ENCODE measurements at regions not wholly inside any gene's neighbourhood (a gene's known extent, or its start where the extent isn't known, plus 50 kb on each side); places are given as distances from the start of the nearest gene placed in this dataset.

DNA sequence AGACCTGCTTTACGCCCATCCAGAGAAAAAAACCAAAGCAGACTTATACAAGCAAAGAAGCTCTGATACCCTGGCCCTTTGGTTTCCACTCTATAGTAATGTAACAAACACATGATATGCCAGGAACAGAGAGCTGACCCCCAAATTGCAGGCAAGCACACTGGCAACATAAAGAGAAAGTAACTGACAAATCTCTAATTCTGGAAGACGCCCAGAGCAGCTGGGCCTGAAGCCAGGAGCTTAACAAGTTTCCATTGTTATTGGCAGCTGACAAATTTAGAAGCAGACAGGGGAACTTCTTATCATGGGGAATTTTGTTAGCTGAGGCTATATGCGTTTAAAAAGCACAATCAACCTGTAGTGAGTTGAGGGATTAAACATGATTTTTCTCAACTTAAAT is 158.0 kb downstream of the DLEU7 start:
- no peak for DNase-seq (ENCODE audit: low spot score)

DNA sequence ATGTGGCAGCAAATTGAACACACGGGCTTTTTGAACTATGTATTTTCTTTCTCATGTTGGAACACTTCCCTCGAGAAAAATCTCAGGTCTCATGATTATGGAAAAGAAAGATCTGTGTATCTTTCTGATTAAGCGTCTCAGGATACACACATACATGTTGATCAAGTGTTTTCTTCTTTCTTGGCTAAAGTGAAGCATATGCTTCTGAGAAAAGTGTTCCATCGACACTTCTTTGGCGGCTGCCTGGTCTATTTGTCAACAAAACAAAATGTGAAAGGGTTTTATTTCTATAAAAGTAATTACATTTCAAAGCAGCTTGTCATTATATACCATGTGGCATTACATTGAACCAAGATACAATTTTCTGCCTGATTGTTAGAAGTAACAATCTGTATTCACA is 157.5 kb downstream of the DLEU7 start:
- no peak for DNase-seq (ENCODE audit: low spot score)

DNA sequence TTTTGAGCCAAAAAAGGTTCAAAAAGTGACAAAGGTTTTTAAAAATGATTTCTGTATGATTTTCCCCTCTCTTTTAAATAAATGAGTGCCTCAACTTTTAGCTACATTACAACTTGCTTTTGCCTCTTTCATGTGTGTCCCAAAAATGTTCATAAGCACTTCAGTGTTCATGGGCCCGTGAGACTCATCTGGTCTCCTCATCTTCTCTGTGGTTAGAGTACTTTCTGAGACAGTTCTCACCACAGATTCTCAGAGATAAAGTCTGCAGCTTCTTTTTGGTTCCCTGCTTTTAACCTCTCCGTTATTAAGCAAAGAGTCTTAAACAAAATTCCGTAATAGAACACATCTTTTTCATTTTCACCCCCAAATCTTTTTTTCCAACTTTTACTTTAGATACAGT is 156.9 kb downstream of the DLEU7 start:
- no peak for DNase-seq (ENCODE audit: low spot score)

DNA sequence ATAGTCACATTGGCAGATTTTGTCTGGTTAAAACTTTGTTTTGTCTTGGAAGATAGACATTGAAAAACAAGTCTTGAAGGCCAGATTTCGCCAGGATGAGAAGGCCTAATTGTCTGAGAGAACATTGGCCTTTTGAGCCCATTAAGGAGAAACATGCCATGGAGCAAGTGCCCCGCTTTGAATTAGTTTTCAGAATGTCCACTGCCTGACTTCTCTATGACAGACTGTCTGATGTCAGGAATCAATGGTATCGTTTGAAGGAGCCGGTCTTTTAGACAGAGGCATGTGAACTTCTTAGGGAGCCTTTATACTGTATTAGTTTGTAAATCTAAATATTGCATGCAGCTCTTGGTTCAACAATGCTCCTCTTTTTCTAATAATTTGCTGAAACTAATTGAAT is 155.9 kb downstream of the DLEU7 start:
- DNase-seq (ENCODE audit: low spot score), result no peak

DNA sequence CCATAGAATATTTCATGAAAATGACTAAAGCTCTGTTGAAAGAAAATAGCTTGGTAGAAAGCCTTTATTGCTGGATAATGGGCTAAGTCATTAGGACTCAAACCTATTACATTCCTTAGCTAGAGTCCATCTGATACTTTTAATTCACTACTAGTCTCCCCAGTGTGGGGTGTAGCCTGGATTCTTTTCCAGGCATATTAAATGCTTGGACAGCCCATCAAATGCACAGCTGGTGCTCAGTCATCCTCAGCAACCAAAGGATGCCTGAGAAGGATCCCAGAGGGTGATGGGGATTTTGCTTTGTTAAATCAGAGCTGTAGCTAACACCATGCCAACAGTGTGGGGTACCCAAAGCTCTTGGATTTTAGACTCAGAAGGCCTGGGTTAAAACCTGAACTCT is 153.5 kb downstream of the DLEU7 start:
- no peak for DNase-seq (ENCODE audit: low spot score)

DNA sequence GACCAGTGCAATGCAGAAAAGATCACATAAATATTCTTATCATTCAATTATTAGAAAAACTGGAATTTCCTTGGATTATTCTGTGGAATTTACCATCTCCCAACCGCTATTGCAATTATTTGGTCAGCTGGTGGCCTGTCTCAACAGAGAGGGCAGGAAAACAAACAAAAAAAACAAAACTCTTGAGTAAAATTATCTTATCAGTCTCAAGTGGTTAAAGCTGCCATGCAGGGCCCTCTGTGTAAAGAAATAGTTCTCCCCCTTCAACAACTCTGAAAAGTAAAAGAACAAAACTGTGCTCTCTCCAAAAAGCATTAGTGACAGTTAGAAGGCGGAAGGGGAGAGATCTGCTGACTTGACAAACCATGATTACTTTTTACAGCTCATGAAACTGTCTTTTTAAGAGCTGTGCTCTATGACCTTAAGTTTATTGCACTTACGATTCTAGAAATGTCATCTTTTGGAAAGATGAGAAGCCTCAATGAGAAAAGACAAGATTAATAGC is 152.3 kb downstream of the DLEU7 start:
- DNase-seq (ENCODE audit: low spot score), result no peak

DNA sequence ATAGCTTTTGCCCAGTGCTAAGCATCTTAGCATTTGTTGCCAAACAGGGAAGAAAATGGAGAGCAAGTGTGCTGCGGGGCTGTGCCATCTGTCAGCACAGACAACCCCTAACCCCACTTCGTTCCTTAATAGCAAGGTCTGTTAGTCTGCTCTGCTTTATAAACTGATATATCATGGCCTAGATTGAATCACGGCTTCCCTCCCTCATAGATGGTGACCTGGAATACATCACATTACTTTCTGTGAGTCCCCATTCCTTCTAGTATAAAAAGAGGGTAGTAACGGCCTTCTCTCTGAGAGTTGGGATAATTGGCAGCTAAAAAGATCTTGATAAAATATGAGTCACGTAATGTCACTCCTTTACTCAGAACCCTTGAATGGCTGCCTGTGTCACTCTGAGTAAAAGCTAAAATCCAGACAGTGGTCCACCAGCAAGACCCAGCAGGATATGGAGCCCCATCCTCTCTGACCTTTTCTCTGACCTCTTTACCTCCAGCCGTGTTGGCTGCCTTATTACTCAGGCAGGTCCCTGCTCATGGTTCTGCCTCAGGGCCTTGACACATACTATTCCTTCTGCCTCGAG is 151.7 kb downstream of the DLEU7 start:
- DNase-seq (ENCODE audit: low spot score), result no peak

DNA sequence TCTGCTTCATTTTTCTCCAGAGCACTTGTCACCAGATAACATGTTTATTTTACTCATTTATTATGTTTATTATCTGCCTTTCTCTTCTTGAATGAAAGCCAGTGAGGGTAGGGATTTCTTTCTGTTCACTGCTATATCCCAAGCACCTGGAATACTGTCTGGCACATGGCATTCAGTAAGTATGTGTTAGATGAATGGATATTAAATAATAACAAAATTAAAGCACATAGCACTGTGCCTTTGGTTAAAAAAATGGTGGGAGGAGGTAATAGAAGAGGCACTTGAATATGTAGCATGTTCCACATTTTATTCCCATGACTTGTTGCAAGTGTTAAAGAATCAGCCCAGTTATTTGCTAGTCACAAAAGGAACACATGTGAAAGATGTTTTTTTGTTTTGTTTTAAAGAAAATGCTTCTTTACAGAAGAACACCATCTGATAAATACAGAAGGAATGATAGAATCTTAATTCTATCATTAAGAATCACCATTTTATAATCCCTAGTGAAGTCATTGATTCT is 151.0 kb downstream of the DLEU7 start:
- DNase-seq (ENCODE audit: low spot score), result no peak

DNA sequence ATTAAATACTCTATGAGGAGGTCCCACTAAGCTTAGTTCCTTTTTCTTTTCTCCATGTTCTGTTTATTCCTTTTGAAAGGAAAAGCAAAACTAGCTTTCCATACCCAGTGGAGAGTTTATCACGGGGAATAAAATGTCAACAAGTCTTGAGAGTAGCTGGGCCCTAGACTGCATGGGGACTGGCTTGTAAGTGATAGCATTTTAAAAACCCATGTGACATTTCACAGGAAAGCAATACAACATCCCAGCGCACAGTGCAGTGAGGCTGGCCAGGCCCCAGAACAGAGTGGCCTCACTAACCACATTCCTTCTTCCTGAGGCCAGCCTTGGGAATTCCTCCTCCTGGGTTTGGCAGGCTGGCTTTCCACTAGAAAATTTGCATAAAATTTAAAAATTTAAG is 149.8 kb downstream of the DLEU7 start:
- no peak for DNase-seq (ENCODE audit: low spot score)

DNA sequence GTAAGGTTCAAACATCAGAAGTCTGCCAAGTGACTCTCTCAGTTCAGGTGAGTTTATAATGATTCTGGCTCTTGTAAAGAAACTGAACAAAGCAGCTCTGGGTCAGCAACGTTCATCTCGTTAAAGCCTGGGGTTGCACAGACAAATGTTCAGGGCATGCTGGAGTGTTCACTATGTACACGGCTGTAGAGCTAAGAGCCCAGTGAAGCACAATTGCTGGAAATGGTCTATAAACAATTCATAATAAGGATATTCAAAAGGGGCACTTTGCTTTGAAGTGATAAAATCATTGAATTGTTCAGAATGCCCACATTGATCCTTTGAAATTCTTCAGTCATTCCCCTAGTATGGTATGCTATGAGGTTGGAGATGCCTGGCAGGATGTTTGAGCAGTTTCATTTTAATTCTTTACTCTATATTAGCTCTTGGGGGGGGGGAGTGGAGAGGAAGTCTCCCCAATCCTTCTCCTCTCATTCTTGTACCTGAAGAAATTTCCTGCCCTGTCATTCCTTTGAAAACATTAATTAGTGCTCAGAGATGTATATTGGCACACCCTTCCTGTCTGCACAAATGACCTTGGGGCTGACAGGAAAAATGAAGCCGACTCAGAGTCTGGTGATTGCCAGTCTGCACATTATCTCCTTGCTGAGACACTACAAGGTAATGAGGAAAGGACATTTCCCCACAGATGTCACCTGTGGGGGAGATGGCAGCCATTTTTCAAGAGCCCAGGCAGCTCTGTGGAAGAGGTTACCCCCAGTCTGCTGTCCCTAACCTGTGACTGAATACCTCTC is 145.5 kb downstream of the DLEU7 start:
- no peak for DNase-seq (ENCODE audit: low spot score)

DNA sequence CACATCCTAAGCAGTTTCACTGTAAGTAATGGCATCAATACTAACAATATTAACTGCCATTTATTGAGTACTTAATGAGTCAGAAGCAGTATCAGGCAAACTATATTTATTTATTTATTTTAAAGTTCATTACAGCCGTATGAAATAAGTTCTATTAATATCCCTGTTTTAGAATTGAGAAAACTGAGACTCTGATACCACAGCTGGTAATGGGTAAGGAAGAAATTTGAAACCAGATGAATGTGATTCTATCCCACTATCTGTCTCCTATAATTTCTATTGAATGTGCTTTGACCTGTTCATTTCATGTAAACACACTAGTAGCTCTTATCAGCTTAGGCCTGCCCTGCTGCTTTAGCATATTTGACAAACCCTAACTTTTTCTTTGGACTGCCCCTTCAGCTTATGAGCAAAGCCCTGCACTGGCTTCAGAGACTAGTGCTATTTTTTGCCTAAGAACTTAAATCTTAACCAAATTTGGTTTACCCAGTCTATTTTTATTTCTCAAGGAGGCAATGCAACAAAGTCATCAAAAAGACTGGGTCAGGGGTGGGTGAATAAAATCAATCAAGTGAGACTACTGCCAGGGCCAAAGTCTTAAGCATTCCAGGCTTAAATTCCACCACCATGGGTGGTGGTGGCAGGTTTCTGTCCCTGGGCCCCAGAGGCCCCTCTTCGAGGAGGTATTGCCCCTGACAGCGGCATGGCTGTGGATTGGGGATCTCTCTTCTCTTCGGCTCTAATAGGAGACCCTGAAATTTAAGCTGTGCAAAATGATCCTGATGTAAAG is 143.4 kb downstream of the DLEU7 start:
- no peak for DNase-seq (ENCODE audit: low spot score)

DNA sequence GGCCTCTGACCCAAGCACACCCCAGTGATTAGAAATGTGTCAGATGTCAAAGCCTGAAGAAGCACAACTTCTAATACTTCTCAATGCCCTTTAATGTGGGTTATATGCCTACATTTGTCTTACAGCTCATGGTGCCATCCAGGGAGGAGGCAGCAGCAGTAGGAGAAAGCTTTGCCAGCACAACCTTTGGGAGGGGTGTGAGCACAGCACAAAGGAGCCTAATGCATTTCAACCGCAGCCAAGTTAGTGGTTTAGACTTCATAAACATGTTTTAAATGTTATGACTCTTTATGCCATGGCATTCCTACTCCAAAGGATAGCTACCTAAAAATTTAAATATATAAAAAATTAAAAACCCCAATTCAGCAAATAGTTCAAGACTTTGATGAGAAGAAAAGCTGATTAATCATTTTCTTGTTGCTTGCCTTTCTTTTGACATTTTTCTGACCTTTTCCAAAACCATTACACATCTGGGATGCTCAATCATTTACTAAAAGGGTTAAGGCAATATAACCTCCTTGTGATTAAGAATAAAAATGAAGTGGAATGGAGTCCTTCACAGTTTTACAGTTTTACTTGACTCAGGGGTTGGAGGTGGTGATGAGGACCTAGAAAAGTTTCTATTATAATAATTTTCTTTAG is 142.7 kb downstream of the DLEU7 start:
- peak; percentile 57 for DNase-seq (ENCODE audit: low spot score)

DNA sequence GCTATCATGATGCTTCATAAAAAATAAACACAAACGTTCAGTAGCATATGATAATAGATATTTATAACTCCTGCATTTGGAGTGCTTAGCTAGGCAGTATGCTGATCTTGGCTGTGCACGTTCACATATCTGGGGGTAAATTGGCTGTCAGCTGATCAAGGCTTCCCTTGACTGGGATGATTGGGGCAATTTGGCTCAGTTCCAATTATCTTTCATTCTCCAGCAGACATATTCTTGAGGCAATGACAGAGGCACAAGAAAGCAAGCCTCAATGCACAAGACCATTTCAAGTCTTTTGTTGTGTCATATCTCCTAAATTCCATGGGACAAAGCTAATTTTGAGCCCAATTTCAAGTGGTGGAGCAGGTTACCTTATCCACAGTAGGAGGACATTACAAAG is 142.0 kb downstream of the DLEU7 start:
- DNase-seq (ENCODE audit: low spot score), result no peak

DNA sequence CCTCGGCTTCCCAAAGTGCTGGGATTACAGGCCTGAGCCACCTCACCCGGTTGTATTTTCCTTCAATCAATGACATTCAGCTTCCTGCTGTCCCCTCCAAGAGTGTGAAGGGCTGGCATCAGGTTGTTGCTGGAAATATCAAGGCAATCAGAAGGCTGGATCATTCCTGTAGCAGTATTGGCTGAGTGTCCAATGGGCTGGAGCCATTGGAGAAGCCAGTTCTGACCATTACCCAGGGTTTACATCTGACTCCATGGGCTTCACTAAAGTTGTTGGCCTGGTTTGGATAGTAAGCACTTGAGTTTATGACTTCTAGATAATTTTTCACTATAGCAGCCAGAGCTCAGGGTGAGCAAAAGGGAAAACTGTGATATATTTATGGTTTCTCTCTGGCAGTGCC is 137.0 kb downstream of the DLEU7 start:
- DNase-seq (ENCODE audit: low spot score), result no peak

DNA sequence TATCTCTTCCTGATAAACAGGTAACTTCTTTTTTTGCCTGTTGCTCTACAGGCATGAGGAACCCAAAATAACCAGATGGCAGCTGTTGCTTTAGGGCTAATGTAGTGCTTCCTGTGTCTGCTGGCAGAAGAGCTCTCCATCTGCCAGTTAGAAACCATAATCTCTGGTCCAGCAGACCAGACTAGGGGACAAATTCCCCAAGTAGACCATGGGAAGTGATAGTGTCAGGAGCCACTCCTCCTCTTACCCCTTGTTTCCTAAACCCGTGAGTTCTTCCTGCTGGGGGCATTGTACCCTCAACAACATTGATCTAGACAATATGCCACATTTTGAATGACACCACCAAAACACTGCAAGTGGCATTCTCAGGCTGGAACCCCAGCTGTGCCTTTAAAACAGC is 135.9 kb downstream of the DLEU7 start:
- no peak for DNase-seq (ENCODE audit: low spot score)

DNA sequence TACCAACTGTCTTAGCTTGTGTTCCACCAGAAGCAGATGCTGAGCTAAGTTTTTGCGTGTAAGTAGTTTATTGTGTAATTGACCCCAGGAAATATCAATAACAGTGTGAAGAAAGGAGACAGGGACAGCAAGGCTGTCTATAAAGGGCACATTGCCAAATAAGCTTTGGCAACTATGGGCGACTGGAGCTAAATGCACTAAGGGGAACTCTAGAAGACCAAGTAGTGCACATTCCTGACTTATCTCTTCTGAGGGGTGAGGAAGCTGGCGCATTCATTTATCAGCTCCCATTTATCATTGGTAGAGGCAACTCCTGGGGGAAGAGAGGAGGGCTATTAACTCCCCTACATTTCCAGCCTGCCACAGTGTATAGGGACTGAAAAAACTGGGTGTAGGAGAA is 135.0 kb downstream of the DLEU7 start:
- no peak for DNase-seq (ENCODE audit: low spot score)

DNA sequence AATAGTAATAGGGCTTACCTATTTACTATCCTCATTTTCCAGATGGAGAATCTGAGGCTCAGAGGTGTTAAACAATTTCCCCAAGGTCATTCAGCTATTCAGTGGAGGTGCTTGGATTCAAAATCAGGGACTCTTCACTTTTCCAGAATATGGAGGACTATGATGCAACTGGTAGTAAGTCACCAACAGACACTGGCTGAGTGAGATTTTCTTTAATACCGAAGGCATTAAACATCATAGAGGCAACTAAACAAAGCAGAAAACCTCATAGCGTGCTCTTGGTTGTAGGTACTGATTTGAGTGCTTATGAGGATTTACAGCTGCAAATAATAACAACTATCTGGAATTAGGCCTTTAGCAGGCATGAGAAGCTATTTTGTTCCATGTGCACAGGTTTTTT is 134.4 kb downstream of the DLEU7 start:
- DNase-seq (ENCODE audit: low spot score), result no peak

DNA sequence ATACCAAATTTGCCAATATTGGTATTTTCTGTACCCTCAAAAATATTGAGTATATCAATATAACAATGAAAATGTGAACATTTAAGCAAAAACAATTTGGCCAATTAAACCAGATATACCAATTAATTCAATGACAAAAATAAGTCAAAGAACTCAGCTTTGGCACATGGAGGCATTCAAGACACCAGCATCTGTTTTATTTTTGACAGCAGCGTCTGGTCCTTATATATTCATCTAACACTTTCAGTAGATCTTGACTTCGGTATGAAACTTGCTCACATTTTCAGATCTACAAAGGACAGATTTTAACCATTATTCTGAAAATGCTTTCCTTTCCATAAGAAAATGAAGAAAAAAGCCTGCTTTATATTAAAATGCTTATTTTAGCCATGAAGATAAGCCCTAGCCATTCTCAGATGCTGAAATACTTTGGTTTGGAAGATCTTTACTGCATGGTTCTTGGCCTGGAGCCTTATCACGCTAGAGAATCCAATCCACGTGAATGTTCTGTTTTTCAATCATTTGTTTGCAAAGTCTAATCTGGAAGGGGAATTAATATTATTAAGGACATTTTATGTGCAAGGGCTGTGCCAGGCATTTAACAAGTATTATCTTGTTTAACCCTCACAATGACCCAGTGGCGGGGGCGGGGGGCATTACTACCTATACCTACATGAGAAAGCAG is 132.2 kb downstream of the DLEU7 start:
- DNase-seq (ENCODE audit: low spot score), result no peak

DNA sequence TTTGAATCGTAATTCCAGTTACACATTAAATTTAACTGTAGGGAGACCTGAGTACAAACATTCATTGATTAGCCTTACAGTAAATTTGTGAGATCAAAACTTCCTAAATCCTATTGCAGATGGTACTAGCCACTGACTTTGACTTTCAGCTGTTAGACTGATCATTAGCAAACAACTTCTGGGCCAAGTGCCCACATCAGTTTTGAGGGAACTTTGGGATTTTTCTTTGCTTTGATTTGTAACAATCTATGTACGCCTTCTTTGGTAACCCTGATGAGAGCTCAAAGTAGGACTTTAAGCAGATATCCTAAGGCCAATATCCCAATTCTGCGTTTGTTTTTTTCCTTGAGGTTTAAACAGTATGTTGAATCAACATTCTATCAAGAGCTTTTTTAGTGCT is 131.5 kb downstream of the DLEU7 start:
- DNase-seq (ENCODE audit: low spot score), result no peak

DNA sequence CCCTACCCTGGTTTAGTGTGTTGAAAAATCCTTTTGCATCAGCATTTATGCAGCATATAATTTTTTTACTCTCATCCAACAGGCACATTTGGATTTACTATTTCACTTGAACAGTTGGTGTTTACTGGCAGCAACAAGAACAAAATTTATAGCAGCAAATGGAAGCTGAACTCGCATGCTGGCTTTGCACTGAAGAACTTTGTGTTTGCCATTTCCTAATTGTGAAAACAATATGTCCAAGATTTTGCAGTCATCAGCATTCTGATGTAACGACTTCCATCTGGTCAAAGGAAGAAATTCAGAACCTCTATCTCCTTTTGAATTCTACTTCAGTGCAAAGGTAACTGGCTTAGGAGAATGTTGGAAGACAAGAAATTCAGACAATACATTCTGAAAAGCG is 131.0 kb downstream of the DLEU7 start:
- DNase-seq (ENCODE audit: low spot score), result no peak

DNA sequence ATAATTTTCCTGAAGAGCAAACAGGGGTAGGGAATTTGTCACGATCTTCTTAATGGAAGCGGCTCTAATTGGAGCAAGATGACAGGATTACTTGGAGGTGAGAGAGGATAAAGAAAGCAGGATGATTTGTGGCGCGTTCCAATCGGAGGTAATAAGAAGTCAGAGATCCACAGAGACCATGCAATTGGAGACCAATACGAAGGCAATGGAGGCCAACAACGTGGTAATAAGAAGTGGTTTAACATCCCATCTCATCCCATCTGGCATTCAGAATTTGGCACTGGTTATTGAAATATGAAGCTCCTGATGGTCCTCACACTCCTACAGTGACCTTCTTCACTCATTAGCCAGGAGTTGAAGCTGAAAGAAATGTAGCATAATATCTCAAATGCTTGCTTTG is 130.6 kb downstream of the DLEU7 start:
- no peak for DNase-seq (ENCODE audit: low spot score)
